H1 (cell line): ENCODE measurements at regions not wholly inside any gene's neighbourhood (a gene's known extent, or its start where the extent isn't known, plus 50 kb on each side); places are given as distances from the start of the nearest gene placed in this dataset.

Experiments
- CTCF ChIA-PET: fragments of 300-600 bp; sonication (Branson Sonifier 250); formaldehyde crosslinking; loops from one replicate; lab custom pipeline; 2021; ENCODE audit not compliant: partially characterized antibody; lab: Charles Lee
- POLR2A ChIA-PET: fragments of 300-600 bp; sonication (Branson Sonifier 250); formaldehyde crosslinking; loops from one replicate; lab custom pipeline; 2021; ENCODE audit warnings: inconsistent platforms; ENCODE audit not compliant: partially characterized antibody; lab: Charles Lee
- DNase-seq, 2 experiments: peaks; one replicate each; pipeline versions ENCODE4 v3.0.0 to v3.0.0-alpha.2; 2010 to 2022; ENCODE audit warnings: low spot score in 2 of 2, low read depth in 1 of 2, mixed read lengths in 1 of 2
- FAIRE-seq: peaks from 2 replicates; lab custom pipeline; 2011; peaks lifted over from hg19 to GRCh38; lab: Jason Lieb, UNC
- H2AFZ ChIP-seq: 2 replicates; pipeline ENCODE4 v1.8.1; 2012; ENCODE audit warnings: low read length, inconsistent platforms
- H2AK5ac ChIP-seq: 2 replicates; pipeline ENCODE4 v1.6.1; 2013; ENCODE audit warnings: low read depth, low read length
- H2BK120ac ChIP-seq: replicated peaks from 2 replicates; pipeline ENCODE3; 2013; ENCODE audit warnings: low read depth, low read length, inconsistent platforms
- H2BK12ac ChIP-seq: 2 replicates; pipeline ENCODE4 v1.6.1; 2013; ENCODE audit warnings: low read depth, low read length
- H2BK15ac ChIP-seq: 2 replicates; pipeline ENCODE4 v1.6.1; 2013; ENCODE audit warnings: low read length
- H2BK20ac ChIP-seq: 2 replicates; pipeline ENCODE4 v1.6.1; 2013; ENCODE audit warnings: low read length
- H2BK5ac ChIP-seq: 2 replicates; pipeline ENCODE4 v1.6.1; 2013; ENCODE audit warnings: low read depth, low read length
- H3K14ac ChIP-seq: 2 replicates; pipeline ENCODE4 v1.6.1; 2013; ENCODE audit warnings: inconsistent platforms; ENCODE audit not compliant: insufficient read length
- H3K18ac ChIP-seq: 2 replicates; pipeline ENCODE4 v1.6.1; 2013; ENCODE audit warnings: low read length; ENCODE audit errors: extremely low read depth
- H3K23ac ChIP-seq: 2 replicates; pipeline ENCODE4 v1.6.1; 2013; ENCODE audit warnings: inconsistent platforms; ENCODE audit not compliant: insufficient read length
- H3K23me2 ChIP-seq: 2 replicates; pipeline ENCODE4 v1.6.1; 2013; ENCODE audit warnings: low read depth, low read length
- H3K27ac ChIP-seq: 2 replicates; pipeline ENCODE4 v1.6.1; 2011; ENCODE audit warnings: low read depth, low read length, inconsistent platforms
- H3K27me3 ChIP-seq, 4 experiments: replicated peaks in 1 of 4; 1 replicate in 1 of 4; 2 replicates in 3 of 4; pipeline versions ENCODE4 v1.6.1 to v1.8.1; 2011 to 2013; ENCODE audit warnings: low read length in 3 of 4, mild to moderate bottlenecking in 3 of 4, inconsistent platforms in 2 of 4, mixed read lengths in 2 of 4, moderate library complexity in 1 of 4; ENCODE audit not compliant: control insufficient read depth in 3 of 4, insufficient read depth in 3 of 4; ENCODE audit errors: extremely low read depth in 1 of 4
- H3K36me3 ChIP-seq, 4 experiments: 2 replicates each; pipeline versions ENCODE4 v1.6.1 to v1.8.1; 2011 to 2013; ENCODE audit warnings: mild to moderate bottlenecking in 4 of 4, low read length in 3 of 4, moderate library complexity in 2 of 4, control low read depth in 1 of 4, inconsistent platforms in 1 of 4; ENCODE audit not compliant: insufficient read depth in 4 of 4, control insufficient read depth in 2 of 4
- H3K4ac ChIP-seq: replicated peaks from 2 replicates; pipeline ENCODE3; 2013; ENCODE audit warnings: low read length, low read depth, mixed read lengths, inconsistent platforms; ENCODE audit not compliant: insufficient read length
- H3K4me1 ChIP-seq, 4 experiments: replicated peaks in 1 of 4; 1 replicate in 1 of 4; 2 replicates in 3 of 4; pipeline versions ENCODE4 v1.6.1 to v1.8.1; 2011 to 2013; ENCODE audit warnings: low read length in 3 of 4, inconsistent platforms in 2 of 4, mixed read lengths in 1 of 4; ENCODE audit not compliant: insufficient read depth in 4 of 4, control insufficient read depth in 3 of 4
- H3K4me2 ChIP-seq, 2 experiments: 2 replicates each; pipeline versions ENCODE4 v1.6.1 to v1.8.1; 2011 to 2013; ENCODE audit warnings: low read depth in 2 of 2, low read length in 2 of 2, control low read depth in 1 of 2, inconsistent platforms in 1 of 2, mild to moderate bottlenecking in 1 of 2; ENCODE audit not compliant: insufficient read depth in 1 of 2
- H3K4me3 ChIP-seq, 4 experiments: fragments of 200-600, 300-600 bp in 1 of 4; sonication (generic), shearing (Covaris generic), sonication (Bioruptor Twin) in 1 of 4; 2 replicates each; pipeline versions ENCODE4 v1.5.1 to v1.8.1; 2011 to 2016; ENCODE audit warnings: low read length in 4 of 4, low read depth in 3 of 4, control low read depth in 2 of 4, inconsistent platforms in 2 of 4, mild to moderate bottlenecking in 2 of 4, mixed read lengths in 1 of 4, moderate library complexity in 1 of 4; ENCODE audit not compliant: insufficient read depth in 2 of 4; ENCODE audit errors: extremely low read depth in 1 of 4
- H3K56ac ChIP-seq: replicated peaks from 2 replicates; pipeline ENCODE3; 2013; ENCODE audit warnings: low read depth, mild to moderate bottlenecking, mixed read lengths, low read length, inconsistent platforms; ENCODE audit not compliant: insufficient read length
- H3K79me1 ChIP-seq: 2 replicates; pipeline ENCODE4 v1.6.1; 2013; ENCODE audit warnings: low read depth, low read length, control low read depth
- H3K79me2 ChIP-seq, 2 experiments: 2 replicates each; pipeline versions ENCODE4 v1.6.1 to v1.8.1; 2012 to 2013; ENCODE audit warnings: low read length in 2 of 2, mild to moderate bottlenecking in 2 of 2, inconsistent platforms in 1 of 2; ENCODE audit not compliant: insufficient read depth in 2 of 2, control insufficient read depth in 1 of 2
- H3K9ac ChIP-seq, 4 experiments: replicated peaks in 1 of 4; 1 replicate in 1 of 4; 2 replicates in 3 of 4; pipeline versions ENCODE4 v1.6.1 to v1.8.1; 2011 to 2013; ENCODE audit warnings: low read depth in 3 of 4, low read length in 3 of 4, control low read depth in 2 of 4, mild to moderate bottlenecking in 2 of 4, moderate library complexity in 2 of 4, inconsistent platforms in 1 of 4; ENCODE audit errors: extremely low read depth in 1 of 4
- H3K9me3 ChIP-seq, 2 experiments: 2 replicates each; pipeline versions ENCODE4 v1.6.1 to v1.8.1; 2012 to 2013; ENCODE audit warnings: mild to moderate bottlenecking in 2 of 2, moderate library complexity in 2 of 2, control low read depth in 1 of 2, inconsistent platforms in 1 of 2, low read depth in 1 of 2, low read length in 1 of 2, mixed read lengths in 1 of 2; ENCODE audit not compliant: insufficient read depth in 2 of 2
- H4K20me1 ChIP-seq, 2 experiments: replicated peaks in 1 of 2; 2 replicates each; pipeline versions ENCODE3 to v1.8.1; 2011 to 2013; ENCODE audit warnings: inconsistent platforms in 2 of 2, low read length in 2 of 2, mild to moderate bottlenecking in 1 of 2; ENCODE audit not compliant: insufficient read depth in 2 of 2, control insufficient read depth in 1 of 2
- H4K5ac ChIP-seq: 2 replicates; pipeline ENCODE4 v1.6.1; 2013; ENCODE audit warnings: low read length, low read depth, mixed read lengths, inconsistent platforms; ENCODE audit not compliant: insufficient read length
- H4K8ac ChIP-seq: 2 replicates; pipeline ENCODE4 v1.8.0; 2013; ENCODE audit warnings: mild to moderate bottlenecking, moderate library complexity, low read length, inconsistent platforms; ENCODE audit not compliant: insufficient read depth; ENCODE audit errors: extremely low read depth
- H4K91ac ChIP-seq: replicated peaks from 2 replicates; pipeline ENCODE3; 2013; ENCODE audit warnings: low read length, mixed read lengths, inconsistent platforms; ENCODE audit not compliant: insufficient read length
- EZH2 ChIP-seq: fragments of 200-600 bp; sonication (generic); IDR thresholded peaks from 2 replicates; pipeline ENCODE4 v1.7.1; 2012; ENCODE audit warnings: low read depth, mild to moderate bottlenecking, moderate library complexity, low read length, inconsistent platforms; ENCODE audit not compliant: severe bottlenecking
- WGBS, 2 experiments: shearing (Covaris generic) in 1 of 2; methylation state at CpG; one replicate each; pipeline versions ENCODE4 v1.1.6 to v1.1.7; 2013 to 2015; ENCODE audit warnings: low lambda C conversion rate in 2 of 2, mixed read lengths in 2 of 2, inconsistent platforms in 1 of 2, low coverage in 1 of 2, missing lambda C conversion rate in 1 of 2; ENCODE audit not compliant: insufficient replicate concordance in 2 of 2, insufficient coverage in 1 of 2, insufficient read length in 1 of 2; ENCODE audit errors: extremely low coverage in 1 of 2, missing lambda C conversion rate in 1 of 2; 5-methylcytosine and 5-hydroxymethylcytosine counted together

GRCh38 chr7:13327669-13328068 is 640.2 kb downstream of the ARL4A start:
- CTCF ChIA-PET: interaction anchor here (0.6 kb wide), 1 partner anchor 123 kb away, joined by 3 read pairs; no protein-coding TSS in a partner anchor

More at GRCh38 chr7:13327669-13328068, 640.2 kb downstream of the ARL4A start:
- DNase-seq (no peak), FAIRE-seq (no peak)
- Histone ChIP-seq H3K9me3 (peaks cover 0 to 3% of the 10 kb centered on the region in 2 experiments; a peak in 1 of 4 replicates), H3K4me1 (no peaks in the 10 kb centered on the region), H3K27me3 (no peaks in the 10 kb centered on the region), H3K23ac (no peak overlapping the region), H2BK15ac (no peak overlapping the region), H3K23me2 (no peaks in the 10 kb centered on the region), H3K4me2 (no peak overlapping the region), H2BK12ac (no peak overlapping the region), H3K79me1 (no peaks in the 10 kb centered on the region), H4K8ac (no peak overlapping the region), H3K4me3 (no peak overlapping the region), H2AFZ (no peak overlapping the region), H2BK120ac (no peak overlapping the region), H4K20me1 (no peaks in the 10 kb centered on the region), H2BK20ac (no peak overlapping the region), H3K36me3 (no peaks in the 10 kb centered on the region), H3K27ac (no peak overlapping the region), H2AK5ac (no peak overlapping the region), H3K4ac (no peak overlapping the region), H3K9ac (no peak overlapping the region), H3K79me2 (no peaks in the 10 kb centered on the region), H3K14ac (no peak overlapping the region), H4K5ac (no peak overlapping the region), H2BK5ac (no peak overlapping the region), H4K91ac (no peak overlapping the region), H3K56ac (no peak overlapping the region), H3K18ac (no peak overlapping the region)
- 96% methylated on average over 1 of the region's 1 CpG; no CpG with 5 or more reads in 1 of the 2 experiments for WGBS, 2 experiments
- TF ChIP-seq EZH2: no peak
- POLR2A ChIA-PET: no interaction called here
